GM21619 (cell line): ENCODE measurements at regions not wholly inside any gene's neighbourhood (a gene's known extent, or its start where the extent isn't known, plus 50 kb on each side); places are given as distances from the start of the nearest gene placed in this dataset.
"Not testable (repeated sequence)": the region's sequence is repeated elsewhere in the genome, so short reads cannot be mapped to it uniquely, and the experiment has no call there.

Experiments
- ATAC-seq: cut with Tn5 transposase; IDR thresholded peaks from one replicate; pipeline ENCODE4 v1.9.1; 2021; ENCODE audit not compliant: unreplicated experiment

DNA sequence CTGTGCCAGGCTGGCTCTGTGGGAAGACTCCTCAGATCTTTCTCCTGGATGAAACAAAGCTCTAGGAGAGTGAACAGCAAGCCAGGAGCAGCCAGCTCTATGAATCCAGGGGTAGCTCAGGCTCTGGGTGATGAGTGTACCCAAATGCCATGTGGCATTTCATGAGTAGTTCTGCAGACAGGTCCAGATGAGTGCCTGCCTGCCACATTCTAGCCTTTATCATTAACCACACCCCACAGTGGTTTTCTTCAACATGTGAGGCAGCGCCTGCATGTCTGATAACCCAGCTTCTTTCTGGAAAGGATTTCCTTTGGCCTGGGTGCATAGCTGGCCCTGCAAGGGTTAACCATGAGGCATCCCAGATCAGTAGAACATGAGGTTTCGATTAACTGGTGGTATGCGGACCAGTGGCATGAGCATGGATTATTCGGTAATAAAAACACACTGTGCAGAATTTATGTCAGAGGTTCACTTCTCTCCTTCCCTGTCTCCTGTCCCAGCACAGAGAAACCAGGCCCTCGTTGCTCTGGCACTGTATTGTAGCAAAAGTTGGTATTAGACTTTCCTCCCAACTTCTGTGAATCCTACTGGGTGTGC lies 381.9 kb upstream of the ZNF462 start:
- no peak for ATAC-seq

GRCh38 chr9:106482733-106483132 lies 380.2 kb upstream of the ZNF462 start:
- ATAC-seq = no peak

- no peak for ATAC-seq
Measured at GRCh38 chr9:106486685-106487084, 376.3 kb upstream of the ZNF462 start.

GRCh38 chr9:106487266-106487665 lies 375.7 kb upstream of the ZNF462 start:
- ATAC-seq = no peak

DNA sequence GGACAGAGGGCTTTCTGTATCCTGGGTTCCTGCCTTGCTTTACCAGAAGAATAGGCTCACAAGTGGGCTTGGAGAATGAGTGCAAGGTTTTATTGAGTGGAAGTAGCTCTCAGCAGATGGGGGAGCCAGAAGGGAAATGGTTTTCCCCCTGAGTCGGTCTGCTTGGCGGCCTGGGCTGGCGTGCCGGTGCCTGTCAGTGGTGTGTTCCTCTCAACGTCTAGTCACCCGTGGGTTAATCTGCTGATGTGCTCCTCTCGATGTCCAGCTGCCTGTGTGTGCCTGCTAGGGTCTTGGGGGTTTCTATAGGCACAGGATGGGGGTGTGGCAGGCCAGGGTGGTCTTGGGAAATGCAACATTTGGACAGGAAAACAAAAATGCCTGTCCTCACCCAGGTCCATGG lies 370.8 kb upstream of the ZNF462 start:
- ATAC-seq = not testable (repeated sequence)

DNA sequence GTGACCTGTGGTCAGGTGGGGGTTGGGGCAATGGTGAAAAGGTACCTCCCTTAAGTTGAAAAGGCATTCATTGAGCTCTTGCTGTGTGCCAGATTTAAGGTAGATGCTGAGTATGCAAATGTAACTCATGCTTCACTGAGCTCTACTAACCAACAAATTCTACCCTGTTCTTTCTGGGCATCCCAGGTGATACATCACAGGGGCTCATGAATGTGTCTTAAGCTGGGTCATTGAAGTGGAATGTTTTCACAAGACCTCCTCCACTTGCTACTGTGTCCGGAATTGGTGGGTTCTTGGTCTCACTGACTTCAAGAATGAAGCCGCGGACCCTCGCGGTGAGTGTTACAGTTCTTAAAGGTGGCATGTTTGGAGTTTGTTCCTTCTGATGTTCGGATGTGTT lies 362.8 kb upstream of the ZNF462 start:
- no peak for ATAC-seq

- not testable (repeated sequence) for ATAC-seq
Measured at GRCh38 chr9:106501210-106501609, 361.8 kb upstream of the ZNF462 start.

- no peak for ATAC-seq
Measured at GRCh38 chr9:106502930-106503329, 360.0 kb upstream of the ZNF462 start.

DNA sequence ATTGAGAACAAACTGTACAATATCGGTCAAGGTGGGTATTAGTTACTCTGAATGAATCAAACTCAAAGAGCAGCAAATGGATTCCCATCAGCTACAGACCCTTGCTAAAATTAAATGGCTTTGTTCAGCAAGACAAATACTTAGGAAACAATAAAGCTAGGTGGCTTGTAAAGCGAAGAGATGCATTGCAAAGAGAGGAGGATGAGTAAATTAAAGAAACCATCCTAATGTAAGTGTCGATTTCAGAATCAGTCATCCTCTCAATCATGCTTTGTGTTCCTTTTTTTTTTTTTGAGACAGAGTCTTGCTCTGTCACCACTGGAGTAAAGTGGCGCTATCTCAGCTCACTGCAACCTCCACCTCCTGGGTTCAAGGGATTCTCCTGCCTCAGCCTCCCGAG lies 359.2 kb upstream of the ZNF462 start:
- ATAC-seq = no peak

DNA sequence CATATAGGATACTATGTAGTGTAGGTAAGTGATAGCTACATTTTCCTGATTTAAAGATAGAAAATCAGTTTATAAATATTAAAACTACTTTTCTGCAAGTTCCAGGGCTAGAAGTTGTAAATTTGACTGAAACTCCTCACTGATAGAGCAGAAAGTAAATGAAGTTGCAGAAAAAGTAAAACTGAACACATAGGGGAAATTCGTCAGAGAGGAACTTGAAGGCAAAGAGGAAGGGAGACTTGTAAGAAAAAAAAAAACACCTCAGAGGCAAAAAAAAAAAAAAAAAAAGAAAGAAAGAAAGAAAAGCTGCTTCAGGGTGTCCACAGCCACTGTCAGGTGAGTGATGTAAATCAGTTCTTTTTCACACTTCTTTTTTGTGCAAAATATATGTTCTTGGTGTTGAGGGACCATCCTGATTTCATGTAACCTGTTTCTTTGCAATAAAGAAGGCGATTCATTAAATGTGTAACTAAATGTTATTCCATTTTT lies 336.2 kb upstream of the ZNF462 start:
- ATAC-seq = no peak

GRCh38 chr9:106528158-106528557 lies 334.8 kb upstream of the ZNF462 start:
- no peak for ATAC-seq

DNA sequence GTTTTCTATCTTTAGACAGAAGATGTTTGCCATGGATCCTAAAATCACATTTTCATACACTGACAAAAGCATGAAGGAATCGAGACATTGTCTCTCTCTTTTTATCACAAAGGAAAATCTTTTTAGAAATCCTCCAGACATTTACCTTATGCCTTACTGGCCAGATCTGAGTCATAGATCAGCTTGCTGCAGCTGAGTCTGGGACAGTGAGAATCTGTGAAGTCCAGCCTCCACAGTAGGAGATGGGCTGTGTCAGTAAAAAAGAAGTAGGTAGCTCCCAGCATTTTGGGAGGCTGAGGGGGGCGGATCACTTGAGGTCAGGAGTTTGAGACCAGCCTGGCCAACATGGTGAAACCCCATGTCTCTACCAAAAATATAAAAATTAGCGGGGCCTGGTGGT lies 333.4 kb upstream of the ZNF462 start:
- no peak for ATAC-seq

DNA sequence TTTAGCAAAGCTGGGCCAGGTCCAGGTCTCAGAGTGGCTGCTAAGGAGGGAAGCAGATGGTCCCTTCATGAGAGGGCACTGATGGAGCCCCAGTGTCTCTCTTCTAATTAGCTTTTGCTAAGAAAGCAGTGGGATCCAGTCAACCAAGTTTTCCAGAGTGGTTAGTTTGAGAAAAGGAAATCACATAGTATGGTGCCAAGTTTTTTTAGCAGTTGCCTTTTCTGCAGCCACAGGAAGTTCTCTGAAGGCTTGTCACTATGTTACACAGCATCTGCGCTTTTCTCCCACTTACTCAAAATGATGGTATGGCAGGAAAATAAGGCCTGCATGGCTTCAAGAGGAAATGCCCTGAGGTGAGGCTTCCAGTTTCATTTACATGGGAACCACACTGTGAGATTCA lies 331.5 kb upstream of the ZNF462 start:
- ATAC-seq = no peak

GRCh38 chr9:106532306-106533015 lies 330.5 kb upstream of the ZNF462 start:
- no peak for ATAC-seq

DNA sequence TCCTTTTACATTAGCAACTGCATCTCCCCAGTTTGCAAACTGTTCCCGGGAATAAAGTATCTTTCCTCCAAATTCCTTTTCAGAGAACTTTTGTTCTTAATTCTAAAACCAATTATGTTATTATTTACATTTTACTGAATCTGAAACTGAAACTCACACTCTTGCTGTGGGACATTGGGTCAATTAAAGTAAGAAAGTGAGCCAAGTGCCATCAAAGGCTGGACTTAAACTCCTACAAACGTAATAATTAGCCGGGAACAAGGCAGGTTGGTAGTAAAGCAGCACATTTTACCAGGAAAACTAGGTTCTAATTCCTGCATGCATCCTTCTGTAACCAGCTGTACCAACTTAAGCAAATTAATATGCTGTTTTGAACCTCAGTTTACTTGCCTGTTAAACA lies 328.2 kb upstream of the ZNF462 start:
- no peak for ATAC-seq

DNA sequence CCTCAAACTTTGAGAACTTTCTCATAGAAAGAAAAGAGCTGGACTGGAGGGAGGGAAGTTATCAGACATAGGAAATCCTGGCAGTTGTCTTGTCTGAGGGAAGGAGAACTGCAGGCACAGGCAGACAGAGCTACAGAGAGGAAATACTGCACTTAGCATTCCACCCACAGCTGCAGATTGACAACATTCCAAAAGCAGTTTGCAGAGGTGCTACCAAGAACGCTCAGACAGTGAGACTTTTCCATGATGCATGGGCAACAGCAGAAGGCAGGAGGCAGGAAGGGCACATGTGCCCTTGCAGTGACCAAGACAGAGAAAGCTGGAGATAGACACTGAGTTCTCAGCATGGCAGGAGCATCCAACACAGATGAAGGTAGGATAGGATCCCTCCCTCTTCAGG lies 327.5 kb upstream of the ZNF462 start:
- ATAC-seq = no peak

DNA sequence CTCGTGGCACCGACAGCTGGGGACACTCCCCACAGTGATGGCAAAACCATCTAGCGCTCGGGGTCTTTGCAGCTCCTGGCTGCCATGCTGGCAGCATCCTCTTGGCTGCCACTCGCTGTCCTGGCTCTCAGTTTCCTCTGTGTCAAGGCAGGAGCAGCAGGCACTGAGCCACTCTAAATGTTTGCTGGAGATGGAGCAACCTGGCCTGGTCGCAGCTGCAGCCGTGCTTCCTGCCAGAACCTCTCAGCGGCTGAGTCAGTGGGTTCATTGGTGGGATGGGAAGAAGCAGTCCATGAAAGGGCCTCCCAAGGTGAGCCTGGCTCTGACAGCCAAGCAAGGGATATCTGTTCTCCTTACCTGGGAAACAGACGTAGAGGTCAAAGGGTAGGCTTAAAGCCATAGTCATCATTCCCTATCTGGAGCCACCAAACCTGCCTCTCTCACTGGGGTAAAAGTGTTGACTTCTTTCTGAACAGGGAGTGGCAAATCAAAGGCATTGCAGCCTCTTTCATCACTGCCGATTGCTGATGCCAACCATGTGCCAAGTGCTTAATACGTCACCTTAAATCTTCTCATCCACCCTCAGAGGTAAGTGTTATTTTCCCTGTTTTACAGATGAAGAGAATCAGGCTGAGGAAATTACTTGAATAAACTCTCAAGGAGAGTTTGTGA lies 304.8 kb upstream of the ZNF462 start:
- no peak for ATAC-seq

DNA sequence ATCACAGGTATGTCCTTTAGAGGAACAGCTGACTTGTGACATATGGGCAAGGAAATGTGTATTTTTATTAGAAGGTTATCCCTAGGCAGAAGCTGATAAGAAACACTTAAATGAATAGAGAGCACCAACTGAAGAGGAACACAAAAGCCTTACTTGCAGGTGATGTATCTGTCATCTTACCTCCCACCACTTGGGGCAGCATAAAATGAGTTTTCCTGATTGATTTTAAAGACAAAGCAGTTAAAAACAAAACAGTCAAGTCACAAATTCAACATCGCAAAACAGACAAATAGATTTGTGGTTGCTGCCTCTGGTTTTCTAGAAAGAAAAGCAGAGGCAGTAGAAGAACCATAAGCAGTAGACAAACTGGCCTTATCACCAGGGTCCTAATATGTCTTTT lies 302.4 kb upstream of the ZNF462 start:
- ATAC-seq = no peak

DNA sequence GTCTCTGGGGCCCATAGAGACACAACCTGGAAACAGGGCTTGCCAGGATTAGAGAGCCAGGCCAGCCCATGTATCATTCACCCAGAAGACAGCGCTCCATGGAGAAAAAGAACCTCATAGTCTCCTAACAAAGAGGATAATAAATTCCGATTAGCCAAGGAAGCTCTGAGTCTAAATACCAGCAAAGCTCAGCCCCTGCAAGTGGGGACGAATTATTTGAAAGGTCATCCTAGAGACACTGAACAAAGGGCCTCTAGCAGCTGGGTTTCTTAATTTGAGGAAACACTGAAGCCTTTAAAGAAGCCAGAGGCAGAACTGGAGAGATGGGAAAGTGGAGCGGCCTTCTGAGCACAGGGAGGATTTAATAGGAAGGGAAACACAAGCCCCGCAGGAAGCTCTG lies 287.1 kb upstream of the ZNF462 start:
- no peak for ATAC-seq

DNA sequence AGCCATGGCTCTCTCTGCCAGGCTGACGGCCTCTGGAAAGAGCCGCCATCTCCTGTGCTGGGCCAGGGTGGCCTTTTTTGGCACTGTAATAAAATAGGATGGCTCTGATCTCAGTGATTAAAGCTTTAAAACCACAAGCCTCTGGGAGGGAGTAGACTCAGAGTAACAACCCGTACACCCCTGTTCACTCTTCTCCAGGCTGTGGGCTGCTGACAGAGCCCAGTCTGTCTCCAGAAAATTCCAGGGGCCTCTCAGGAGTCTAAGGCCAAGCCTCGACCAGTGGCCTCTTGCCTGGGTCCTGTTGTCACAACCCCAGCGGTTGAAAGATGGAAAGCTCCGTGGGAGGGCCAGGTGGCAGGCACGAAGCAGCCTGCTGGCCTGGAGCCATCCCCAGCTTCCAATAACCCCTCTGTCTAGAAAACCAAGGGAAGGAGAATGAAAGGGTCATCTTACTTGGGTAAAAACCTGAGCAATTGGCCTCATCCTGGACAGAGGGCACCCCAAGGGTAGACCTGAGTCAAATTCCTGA lies 286.7 kb upstream of the ZNF462 start:
- no peak for ATAC-seq

DNA sequence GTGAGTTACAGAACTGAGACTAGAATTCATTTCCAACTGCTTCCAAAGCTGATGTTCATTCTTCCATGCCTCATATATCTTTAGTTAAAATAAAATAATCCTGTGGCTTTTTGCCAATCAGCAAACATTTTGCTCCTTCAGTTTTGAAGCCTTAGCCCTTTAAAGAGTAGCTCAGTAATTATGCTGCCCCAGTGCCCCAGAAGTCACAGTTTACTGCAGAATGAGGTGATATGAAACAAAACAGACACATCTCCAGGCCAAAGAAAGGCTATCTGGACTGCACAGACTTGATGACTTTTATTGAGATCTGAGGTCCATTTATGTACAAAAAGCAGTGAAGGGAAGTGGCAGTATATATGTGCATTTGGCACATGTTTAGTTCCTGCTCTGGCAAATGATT lies 285.8 kb upstream of the ZNF462 start:
- ATAC-seq = no peak

DNA sequence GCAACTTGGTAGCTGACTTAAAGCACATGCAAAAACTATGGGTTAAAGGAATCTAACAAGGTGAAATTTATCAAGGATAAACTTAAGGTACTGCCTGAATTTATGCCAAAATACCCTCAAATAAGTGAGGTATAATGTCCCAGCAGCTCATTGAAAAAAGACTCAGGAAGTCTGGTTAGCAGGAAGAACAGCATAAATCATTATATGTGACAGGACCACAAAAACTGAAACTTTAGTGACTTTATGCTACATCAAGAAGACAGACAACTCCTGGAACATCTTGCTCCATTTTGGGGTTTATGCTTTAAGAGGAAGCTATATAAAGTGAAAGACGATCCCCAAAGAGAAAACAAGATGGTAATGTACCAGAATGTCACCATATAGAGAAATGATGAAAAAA lies 282.4 kb upstream of the ZNF462 start:
- ATAC-seq = no peak
